Uterus (tissue), 3 donors: ENCODE measurements at regions not wholly inside any gene's neighbourhood (a gene's known extent, or its start where the extent isn't known, plus 50 kb on each side); places are given as distances from the start of the nearest gene placed in this dataset.

Experiments
- DNase-seq, 2 donors: peaks; one replicate each; pipeline ENCODE4 v3.0.0-alpha.2; 2019 to 2020
- H3K27ac ChIP-seq, 2 donors: fragments of 200-600 bp; sonication (generic); 1 replicate in 1 of 2; 2 replicates in 1 of 2; pipeline ENCODE4 v1.5.1; 2016 to 2018
- H3K27me3 ChIP-seq, 2 donors: fragments of 200-600 bp; sonication (generic); one replicate each; pipeline ENCODE4 v1.5.1; 2018 to 2019; ENCODE audit warnings: control low read depth in 1 of 2
- H3K36me3 ChIP-seq, 2 donors: fragments of 200-600 bp; sonication (generic); one replicate each; pipeline ENCODE4 v1.5.1; 2019; ENCODE audit warnings: control low read depth in 1 of 2
- H3K4me1 ChIP-seq, 2 donors: fragments of 200-600 bp; sonication (generic); one replicate each; pipeline ENCODE4 v1.5.1; 2018 to 2019; ENCODE audit warnings: control low read depth in 1 of 2
- H3K4me3 ChIP-seq, 2 donors: fragments of 200-600 bp; sonication (generic); 1 replicate in 1 of 2; 2 replicates in 1 of 2; pipeline ENCODE4 v1.5.1; 2018 to 2019; ENCODE audit warnings: mild to moderate bottlenecking in 1 of 2
- H3K9me3 ChIP-seq, 2 donors: fragments of 200-600 bp; sonication (generic); one replicate each; pipeline ENCODE4 v1.5.1; 2019; ENCODE audit warnings: control low read depth in 1 of 2
- POLR2A ChIP-seq, 2 donors: fragments of 450-650 bp; IDR thresholded peaks; one replicate each; pipeline ENCODE4 v1.6.1; 2016; ENCODE audit warnings: antibody characterized with exemption in 2 of 2, mild to moderate bottlenecking in 1 of 2, moderate library complexity in 1 of 2
- intact Hi-C: fragments of 100-400 bp; cut with DNase I; formaldehyde crosslinking; loops from one replicate; pipeline ENCODE4 v1.15.1; 2023; ENCODE audit warnings: low total_unique reads
- TF ChIP-seq, protein P1 (sequence below), 4 experiments: fragments of 200-600 bp in 2 of 4; fragments of 450-650 bp in 2 of 4; sonication (generic) in 2 of 4; IDR thresholded peaks; one replicate each; pipeline ENCODE4 v1.5.1; 2016 to 2019; ENCODE audit warnings: antibody characterized with exemption in 4 of 4, mild to moderate bottlenecking in 2 of 4, moderate library complexity in 1 of 4
- donor health status: DM: yes; HTN: yes; CAD: no.

GRCh38 chr5:165304193-165304827, 1798.9 kb downstream of the MAT2B start:
- Histone ChIP-seq H3K27me3 (no peaks in the 10 kb centered on the region), H3K9me3 (no peaks in the 10 kb centered on the region), H3K4me1 (no peaks in the 10 kb centered on the region), H3K36me3 (no peaks in the 10 kb centered on the region), H3K4me3 (no peak overlapping the region), H3K27ac (no peak overlapping the region)
- no peak for DNase-seq
- TF ChIP-seq POLR2A (IDR thresholded peaks at IDR 0.05): no peak
- TF ChIP-seq, protein P1, sequence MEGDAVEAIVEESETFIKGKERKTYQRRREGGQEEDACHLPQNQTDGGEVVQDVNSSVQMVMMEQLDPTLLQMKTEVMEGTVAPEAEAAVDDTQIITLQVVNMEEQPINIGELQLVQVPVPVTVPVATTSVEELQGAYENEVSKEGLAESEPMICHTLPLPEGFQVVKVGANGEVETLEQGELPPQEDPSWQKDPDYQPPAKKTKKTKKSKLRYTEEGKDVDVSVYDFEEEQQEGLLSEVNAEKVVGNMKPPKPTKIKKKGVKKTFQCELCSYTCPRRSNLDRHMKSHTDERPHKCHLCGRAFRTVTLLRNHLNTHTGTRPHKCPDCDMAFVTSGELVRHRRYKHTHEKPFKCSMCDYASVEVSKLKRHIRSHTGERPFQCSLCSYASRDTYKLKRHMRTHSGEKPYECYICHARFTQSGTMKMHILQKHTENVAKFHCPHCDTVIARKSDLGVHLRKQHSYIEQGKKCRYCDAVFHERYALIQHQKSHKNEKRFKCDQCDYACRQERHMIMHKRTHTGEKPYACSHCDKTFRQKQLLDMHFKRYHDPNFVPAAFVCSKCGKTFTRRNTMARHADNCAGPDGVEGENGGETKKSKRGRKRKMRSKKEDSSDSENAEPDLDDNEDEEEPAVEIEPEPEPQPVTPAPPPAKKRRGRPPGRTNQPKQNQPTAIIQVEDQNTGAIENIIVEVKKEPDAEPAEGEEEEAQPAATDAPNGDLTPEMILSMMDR (IDR thresholded peaks at IDR 0.05): no peak
- intact Hi-C loops: no loop called here

- Histone ChIP-seq H3K36me3 (no peaks in the 10 kb centered on the region), H3K4me3 (no peak overlapping the region), H3K9me3 (no peaks in the 10 kb centered on the region), H3K27me3 (no peaks in the 10 kb centered on the region), H3K4me1 (no peaks in the 10 kb centered on the region), H3K27ac (no peak overlapping the region)
- no peak for DNase-seq
- no peak for TF ChIP-seq POLR2A (IDR thresholded peaks at IDR 0.05)
- TF ChIP-seq, protein P1 (IDR thresholded peaks at IDR 0.05): no peak
- intact Hi-C loops: no loop called here
Measured at GRCh38 chr5:165305596-165305995, 1800.2 kb downstream of the MAT2B start.

DNA sequence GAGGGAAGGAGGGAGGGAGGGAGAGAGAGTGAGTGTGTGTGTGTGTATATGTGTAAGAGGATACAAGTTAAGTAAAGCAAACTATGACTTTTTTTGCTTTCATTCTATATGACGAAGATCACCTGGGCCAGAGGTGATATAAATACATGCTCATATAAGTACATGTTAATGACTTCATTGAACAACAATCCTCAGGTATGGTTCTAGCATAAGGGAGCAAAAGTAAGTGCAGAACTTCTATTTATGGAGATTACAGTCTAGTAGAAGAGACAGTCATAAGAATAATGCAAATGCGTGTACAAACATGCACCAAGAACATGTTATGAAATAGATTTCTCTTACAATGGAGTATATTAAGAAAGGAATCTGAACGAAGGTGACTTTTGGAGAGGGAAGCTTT, 1804.0 kb downstream of the MAT2B start:
- Histone ChIP-seq H3K27me3 (no peaks in the 10 kb centered on the region), H3K27ac (no peak overlapping the region), H3K4me3 (no peak overlapping the region), H3K36me3 (no peaks in the 10 kb centered on the region), H3K9me3 (no peaks in the 10 kb centered on the region), H3K4me1 (no peaks in the 10 kb centered on the region)
- no peak for DNase-seq
- intact Hi-C loops: no loop called here
- TF ChIP-seq POLR2A (IDR thresholded peaks at IDR 0.05): no peak
- TF ChIP-seq, protein P1 (IDR thresholded peaks at IDR 0.05): no peak

- no peaks in the 10 kb centered on the region for H3K9me3 ChIP-seq
- H3K4me1 ChIP-seq: no peaks in the 10 kb centered on the region
- no peaks in the 10 kb centered on the region for H3K36me3 ChIP-seq
- H3K27ac ChIP-seq: no peak overlapping the region
- H3K27me3 ChIP-seq: no peaks in the 10 kb centered on the region
- no peak for TF ChIP-seq POLR2A (IDR thresholded peaks at IDR 0.05)
- TF ChIP-seq, protein P1 (IDR thresholded peaks at IDR 0.05): no peak
- no peak overlapping the region for H3K4me3 ChIP-seq
- DNase-seq: no peak
- intact Hi-C loops: no loop called here
Measured at GRCh38 chr5:165310031-165310430, 1804.6 kb downstream of the MAT2B start.

DNA sequence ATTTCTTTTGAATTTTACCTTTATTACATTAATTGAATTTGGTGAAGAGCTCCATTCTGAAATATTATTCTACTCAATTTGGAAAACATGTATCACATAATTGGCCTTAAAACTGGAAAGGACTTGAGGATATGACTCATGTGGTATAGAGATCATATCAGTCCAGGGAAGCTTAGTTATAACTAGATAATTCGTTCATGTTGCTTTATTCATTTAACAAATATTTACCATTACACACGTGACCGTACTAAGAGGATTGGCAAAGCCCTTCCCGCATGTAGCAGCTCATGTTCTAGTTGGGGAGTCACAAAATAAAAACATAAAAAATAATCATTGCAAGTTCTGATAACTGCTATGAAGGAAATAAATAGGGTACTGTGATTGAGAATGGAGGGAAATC, 1816.5 kb downstream of the MAT2B start:
- H3K9me3 ChIP-seq: no peaks in the 10 kb centered on the region
- H3K36me3 ChIP-seq: no peaks in the 10 kb centered on the region
- no peak overlapping the region for H3K27ac ChIP-seq
- no peaks in the 10 kb centered on the region for H3K4me1 ChIP-seq
- no peak overlapping the region for H3K4me3 ChIP-seq
- TF ChIP-seq POLR2A (IDR thresholded peaks at IDR 0.05): no peak
- TF ChIP-seq, protein P1 (IDR thresholded peaks at IDR 0.05): no peak
- intact Hi-C loops: no loop called here
- DNase-seq: no peak
- no peaks in the 10 kb centered on the region for H3K27me3 ChIP-seq
